GM12864 (cell line): ENCODE measurements at regions not wholly inside any gene's neighbourhood (a gene's known extent, or its start where the extent isn't known, plus 50 kb on each side); places are given as distances from the start of the nearest gene placed in this dataset.
A peak's percentile ranks its signal among the peaks of the same experiment; 100 is the strongest.
"Not testable (repeated sequence)": the region's sequence is repeated elsewhere in the genome, so short reads cannot be mapped to it uniquely, and the experiment has no call there.

Experiments
- DNase-seq: peaks from one replicate; pipeline ENCODE4 v3.0.0-alpha.2; 2011; ENCODE audit warnings: low read depth
- H3K4me3 ChIP-seq: 2 replicates; pipeline ENCODE4 v1.5.1; 2011; ENCODE audit warnings: mild to moderate bottlenecking, low read depth, low read length, control low read depth
- TF ChIP-seq, protein P1 (sequence below): IDR thresholded peaks from 2 replicates; pipeline ENCODE4 v1.5.1; 2011; ENCODE audit warnings: low read depth, mild to moderate bottlenecking, moderate library complexity, low read length, control low read depth, inconsistent platforms; ENCODE audit errors: missing control alignments

DNA sequence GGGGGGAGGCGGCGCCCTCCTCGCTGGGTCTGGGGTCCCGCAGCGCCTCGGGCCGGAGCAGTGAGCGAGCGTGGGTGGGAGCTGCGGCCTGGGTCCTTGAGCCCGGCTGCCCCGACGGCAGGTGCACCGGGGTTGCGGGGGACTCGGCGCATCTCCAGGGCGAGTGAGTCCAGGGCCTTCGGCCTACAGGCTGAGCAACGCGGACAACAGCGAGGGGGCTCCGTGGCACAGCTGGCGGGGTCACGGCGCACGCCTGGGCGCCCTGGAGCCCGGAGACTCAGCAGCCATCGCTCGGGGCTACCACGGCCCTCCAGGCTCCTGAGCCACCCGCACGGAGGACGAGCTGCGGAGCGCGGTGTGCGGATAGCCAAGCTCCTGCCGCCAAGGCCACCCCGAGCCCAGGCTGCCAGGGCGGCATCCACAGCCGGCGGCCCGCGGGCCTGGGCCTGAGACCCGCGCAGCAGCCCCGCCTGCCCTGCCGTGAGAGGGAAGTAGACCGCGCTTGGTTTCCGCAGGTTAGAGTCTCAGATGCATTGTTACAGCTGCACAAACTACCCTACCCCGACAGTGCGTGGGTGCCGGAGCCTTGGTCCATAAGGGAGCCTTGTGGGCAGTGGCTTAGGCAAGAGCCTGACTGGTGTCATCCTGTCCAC, 253.9 kb upstream of the SGCG start:
- H3K4me3 ChIP-seq, result peak overlapping the region; percentile 55
- TF ChIP-seq, protein P1, sequence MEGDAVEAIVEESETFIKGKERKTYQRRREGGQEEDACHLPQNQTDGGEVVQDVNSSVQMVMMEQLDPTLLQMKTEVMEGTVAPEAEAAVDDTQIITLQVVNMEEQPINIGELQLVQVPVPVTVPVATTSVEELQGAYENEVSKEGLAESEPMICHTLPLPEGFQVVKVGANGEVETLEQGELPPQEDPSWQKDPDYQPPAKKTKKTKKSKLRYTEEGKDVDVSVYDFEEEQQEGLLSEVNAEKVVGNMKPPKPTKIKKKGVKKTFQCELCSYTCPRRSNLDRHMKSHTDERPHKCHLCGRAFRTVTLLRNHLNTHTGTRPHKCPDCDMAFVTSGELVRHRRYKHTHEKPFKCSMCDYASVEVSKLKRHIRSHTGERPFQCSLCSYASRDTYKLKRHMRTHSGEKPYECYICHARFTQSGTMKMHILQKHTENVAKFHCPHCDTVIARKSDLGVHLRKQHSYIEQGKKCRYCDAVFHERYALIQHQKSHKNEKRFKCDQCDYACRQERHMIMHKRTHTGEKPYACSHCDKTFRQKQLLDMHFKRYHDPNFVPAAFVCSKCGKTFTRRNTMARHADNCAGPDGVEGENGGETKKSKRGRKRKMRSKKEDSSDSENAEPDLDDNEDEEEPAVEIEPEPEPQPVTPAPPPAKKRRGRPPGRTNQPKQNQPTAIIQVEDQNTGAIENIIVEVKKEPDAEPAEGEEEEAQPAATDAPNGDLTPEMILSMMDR, result no peak
- no peak for DNase-seq

DNA sequence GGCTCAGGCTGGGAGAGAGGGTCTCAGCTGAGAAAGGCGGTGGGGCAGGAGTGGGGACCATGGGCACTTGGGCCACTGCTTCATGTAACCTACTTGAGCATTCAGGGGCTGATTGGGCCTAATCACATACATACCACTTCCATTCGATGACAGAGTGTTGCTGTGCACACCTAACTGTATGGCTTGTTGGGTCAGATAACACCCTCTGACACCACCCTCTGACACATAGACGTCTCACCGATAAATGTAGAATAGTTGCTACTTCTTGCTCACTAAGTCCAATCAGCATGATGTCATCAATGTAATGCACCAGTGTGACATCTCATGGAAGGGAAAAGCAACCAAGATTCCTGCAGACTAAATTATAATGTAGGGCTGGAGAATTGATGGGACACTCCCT, 252.9 kb upstream of the SGCG start:
- not testable (repeated sequence) for H3K4me3 ChIP-seq, DNase-seq

DNA sequence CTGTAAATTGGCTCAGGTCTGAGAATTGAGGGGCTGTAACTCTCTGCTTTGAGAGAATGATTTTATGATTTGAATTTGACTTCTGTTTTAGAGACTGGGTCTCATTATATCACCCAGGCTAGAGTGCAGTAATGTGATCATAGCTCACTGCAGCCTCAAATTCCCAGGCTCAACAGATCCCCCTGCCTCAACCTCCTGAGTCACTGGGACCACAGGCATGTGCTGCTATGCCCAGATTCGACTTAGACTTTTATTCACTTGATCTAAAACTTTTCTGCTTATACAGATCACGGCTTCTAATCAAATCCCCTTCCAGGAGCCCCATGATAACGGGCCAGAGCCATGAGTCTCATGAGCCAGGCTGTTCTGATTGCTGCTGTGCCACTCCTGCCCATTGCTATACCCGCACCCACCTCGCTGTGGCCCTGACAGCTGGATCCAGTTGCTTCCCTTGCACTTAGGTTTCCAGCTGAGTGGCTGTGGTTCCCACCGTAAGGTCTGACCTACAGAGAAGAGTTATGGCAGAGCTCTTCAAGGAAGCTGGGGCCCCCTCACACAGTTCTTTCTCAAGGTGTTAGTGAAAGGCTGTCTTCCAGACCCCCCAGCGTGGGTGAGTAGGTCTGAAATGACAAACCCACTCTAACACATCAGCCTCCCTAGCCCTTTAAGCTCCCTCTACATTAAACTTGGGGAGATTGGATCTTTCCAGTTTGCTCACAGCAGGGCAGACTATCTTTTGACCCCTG, 251.2 kb upstream of the SGCG start:
- no peak for DNase-seq
- TF ChIP-seq, protein P1, result no peak
- no peak overlapping the region for H3K4me3 ChIP-seq

DNA sequence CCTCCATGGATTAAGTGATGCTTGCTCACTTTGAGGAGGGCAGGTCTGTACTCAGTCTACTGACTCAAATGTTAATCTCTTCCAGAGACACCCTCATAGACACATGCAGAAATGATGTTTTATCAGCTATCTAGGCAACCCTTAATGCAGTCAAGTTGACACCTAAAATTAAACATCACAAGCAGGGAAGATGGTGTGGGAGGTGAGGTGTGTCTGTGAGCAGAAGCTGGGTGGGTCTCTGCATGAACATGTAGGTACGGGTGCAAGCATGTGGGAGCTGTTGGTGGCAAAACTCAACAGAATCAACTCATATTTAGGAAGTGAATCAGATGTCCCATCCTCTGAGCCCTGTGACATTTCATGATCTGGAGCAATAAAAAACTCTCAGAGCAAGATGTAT, 249.2 kb upstream of the SGCG start:
- no peak for DNase-seq
- TF ChIP-seq, protein P1, result no peak
- no peak overlapping the region for H3K4me3 ChIP-seq

DNA sequence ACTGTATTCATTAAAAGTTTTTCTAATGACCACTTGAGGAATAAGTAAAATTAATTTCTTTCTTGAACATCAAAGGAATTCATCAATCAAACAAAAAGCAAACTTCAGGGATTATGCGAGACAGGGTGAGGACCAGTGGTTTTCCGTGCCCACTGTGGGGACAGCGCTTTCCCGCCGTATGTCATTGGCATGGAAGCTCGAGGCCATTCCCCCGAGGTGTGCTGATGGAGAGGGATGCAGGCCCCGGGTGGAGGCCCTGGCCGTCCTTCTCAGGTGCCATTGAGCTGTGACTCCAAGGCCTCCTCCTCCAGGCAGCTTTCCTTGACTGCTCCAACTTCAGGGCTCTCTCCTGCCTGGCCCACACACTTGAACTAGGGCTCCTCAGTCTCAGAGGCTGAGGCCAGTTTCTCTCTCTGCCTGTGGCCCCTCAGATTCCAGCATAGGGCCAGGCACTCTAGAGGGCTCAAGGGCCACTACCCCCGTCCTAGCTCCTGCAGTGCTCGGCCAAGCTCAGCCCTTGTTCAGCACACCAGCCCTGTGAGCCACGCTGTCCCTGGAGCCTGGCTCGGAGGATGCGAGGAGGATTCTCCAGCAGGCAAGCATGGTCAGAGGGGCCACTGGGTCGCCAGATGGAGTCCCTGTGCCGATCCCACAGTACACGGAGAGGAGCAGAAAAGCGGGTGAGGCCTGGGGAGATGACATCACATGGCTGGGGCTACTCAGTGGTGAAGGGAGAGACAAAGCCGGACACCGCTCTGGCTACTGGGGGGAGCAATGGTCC, 248.0 kb upstream of the SGCG start:
- H3K4me3 ChIP-seq, DNase-seq: not testable (repeated sequence)

DNA sequence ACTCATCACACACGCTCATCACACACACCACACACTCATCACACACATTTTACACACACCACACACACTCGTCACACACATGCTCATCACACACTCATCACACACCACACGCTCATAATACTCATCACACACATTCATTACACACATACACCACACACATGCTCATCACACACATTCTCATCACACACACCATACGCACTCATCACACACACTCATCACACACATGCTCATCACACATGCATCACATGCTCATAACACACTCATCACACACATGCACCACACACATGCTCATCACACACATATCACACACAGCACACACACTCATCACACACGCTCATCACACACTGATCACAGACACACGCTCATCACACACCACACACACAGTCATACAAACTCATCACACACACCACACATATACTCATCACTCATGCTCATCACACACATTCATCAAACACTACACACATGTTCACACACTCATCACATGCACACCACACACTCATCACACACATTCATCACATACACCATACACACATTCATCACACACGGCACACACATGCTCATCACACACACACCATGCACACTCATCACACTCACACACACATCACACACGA, 247.1 kb upstream of the SGCG start:
- TF ChIP-seq, protein P1, result no peak
- DNase-seq, result no peak
- no peak overlapping the region for H3K4me3 ChIP-seq

DNA sequence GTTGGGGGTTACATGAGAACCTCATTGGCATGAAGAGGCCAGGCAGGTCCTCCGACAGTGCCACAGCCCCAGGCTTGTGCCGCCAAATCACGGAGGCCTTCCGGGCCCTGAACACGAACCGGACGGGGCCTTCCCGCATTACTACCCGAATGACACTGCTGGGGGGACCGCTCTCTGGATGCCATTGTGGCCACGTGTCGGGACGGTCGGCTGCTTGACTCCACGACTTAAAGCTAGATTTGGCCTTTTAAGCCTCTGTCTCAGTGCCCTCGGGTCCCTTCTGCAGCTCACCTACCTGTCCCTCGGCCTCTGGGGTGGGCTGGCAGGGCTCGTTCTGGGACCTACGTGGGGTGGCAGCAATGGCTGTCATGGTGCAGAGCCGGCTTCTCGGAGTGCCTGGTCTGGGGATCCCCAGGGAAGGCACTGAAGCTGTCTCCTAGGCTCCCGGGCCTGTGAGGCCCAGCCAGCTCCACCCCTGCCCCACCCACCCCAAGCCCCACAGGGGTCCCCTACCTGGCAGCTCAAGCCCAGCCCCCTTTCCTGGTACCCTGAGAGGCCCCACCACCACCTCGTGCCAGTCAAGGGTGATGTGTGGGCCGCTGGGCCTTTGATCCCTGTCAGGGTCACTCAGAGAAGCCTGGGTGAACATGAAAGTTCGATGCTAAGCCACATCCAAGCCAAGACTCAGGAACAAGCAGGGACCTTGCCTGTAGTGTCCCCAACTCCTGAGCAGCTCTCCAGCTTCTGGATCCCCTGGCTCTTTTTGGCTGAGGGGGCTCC, 245.8 kb upstream of the SGCG start:
- H3K4me3 ChIP-seq, result no peak overlapping the region
- no peak for DNase-seq
- TF ChIP-seq, protein P1, result no peak
